Mesendoderm (in vitro differentiated cells): ENCODE measurements at regions not wholly inside any gene's neighbourhood (a gene's known extent, or its start where the extent isn't known, plus 50 kb on each side); places are given as distances from the start of the nearest gene placed in this dataset.

ENCODE experiments used
- DNase-seq: peaks from one replicate; pipeline ENCODE4 v3.0.0; 2013
- H2AK5ac ChIP-seq: 2 replicates; pipeline ENCODE4 v1.6.1; 2013; ENCODE audit warnings: low read length, inconsistent platforms
- H2BK120ac ChIP-seq: 2 replicates; pipeline ENCODE4 v1.6.1; 2013; ENCODE audit warnings: low read depth, mild to moderate bottlenecking, low read length, moderate library complexity, mixed read lengths
- H2BK15ac ChIP-seq: replicated peaks from 2 replicates; pipeline ENCODE4 v1.6.1; 2013; ENCODE audit warnings: low read depth, mild to moderate bottlenecking, moderate library complexity
- H2BK5ac ChIP-seq: 2 replicates; pipeline ENCODE4 v1.6.1; 2013; ENCODE audit warnings: low read length, inconsistent platforms
- H3K18ac ChIP-seq: 2 replicates; pipeline ENCODE4 v1.6.1; 2013; ENCODE audit warnings: mild to moderate bottlenecking, low read length, mixed read lengths
- H3K23ac ChIP-seq: one replicate; pipeline ENCODE4 v1.6.1; 2013; ENCODE audit warnings: low read length
- H3K27ac ChIP-seq: 2 replicates; pipeline ENCODE4 v1.5.1; 2013; ENCODE audit warnings: low read depth, mild to moderate bottlenecking, inconsistent platforms, low read length, moderate library complexity
- H3K27me3 ChIP-seq: 2 replicates; pipeline ENCODE4 v1.6.1; 2013; ENCODE audit warnings: low read length, control low read depth, mild to moderate bottlenecking, inconsistent platforms; ENCODE audit not compliant: insufficient read depth, poor library complexity
- H3K36me3 ChIP-seq: 2 replicates; pipeline ENCODE4 v1.6.1; 2013; ENCODE audit warnings: low read length, inconsistent platforms; ENCODE audit not compliant: control insufficient read depth, insufficient read depth
- H3K4ac ChIP-seq: one replicate; pipeline ENCODE4 v1.6.1; 2013; ENCODE audit warnings: low read depth, mild to moderate bottlenecking, low read length, moderate library complexity
- H3K4me1 ChIP-seq: 2 replicates; pipeline ENCODE4 v1.6.1; 2013; ENCODE audit warnings: low read depth, low read length, inconsistent platforms; ENCODE audit not compliant: control insufficient read depth
- H3K4me2 ChIP-seq: 2 replicates; pipeline ENCODE4 v1.6.1; 2013; ENCODE audit warnings: low read length
- H3K4me3 ChIP-seq: 2 replicates; pipeline ENCODE4 v1.5.1; 2013; ENCODE audit warnings: mild to moderate bottlenecking, low read length
- H3K56ac ChIP-seq: one replicate; pipeline ENCODE4 v1.6.1; 2013; ENCODE audit warnings: low read length
- H3K79me1 ChIP-seq: 2 replicates; pipeline ENCODE4 v1.6.1; 2013; ENCODE audit warnings: low read length, inconsistent platforms
- H3K79me2 ChIP-seq: 2 replicates; pipeline ENCODE4 v1.6.1; 2013; ENCODE audit warnings: mild to moderate bottlenecking, low read length; ENCODE audit not compliant: control insufficient read depth, insufficient read depth
- H3K9ac ChIP-seq: 2 replicates; pipeline ENCODE4 v1.6.1; 2013; ENCODE audit warnings: low read length, inconsistent platforms
- H4K5ac ChIP-seq: one replicate; pipeline ENCODE4 v1.6.1; 2013; ENCODE audit warnings: low read length
- H4K8ac ChIP-seq: one replicate; pipeline ENCODE4 v1.6.1; 2013; ENCODE audit warnings: low read depth, mild to moderate bottlenecking, control low read depth, low read length, moderate library complexity
- WGBS: extraction: QIAGEN DNeasy Blood & Tissue Kit; methylation state at CpG from one replicate; pipeline ENCODE4 v1.1.7; 2013; ENCODE audit warnings: low lambda C conversion rate, missing lambda C conversion rate; ENCODE audit not compliant: insufficient coverage; ENCODE audit errors: extremely low coverage; 5-methylcytosine and 5-hydroxymethylcytosine counted together

DNA sequence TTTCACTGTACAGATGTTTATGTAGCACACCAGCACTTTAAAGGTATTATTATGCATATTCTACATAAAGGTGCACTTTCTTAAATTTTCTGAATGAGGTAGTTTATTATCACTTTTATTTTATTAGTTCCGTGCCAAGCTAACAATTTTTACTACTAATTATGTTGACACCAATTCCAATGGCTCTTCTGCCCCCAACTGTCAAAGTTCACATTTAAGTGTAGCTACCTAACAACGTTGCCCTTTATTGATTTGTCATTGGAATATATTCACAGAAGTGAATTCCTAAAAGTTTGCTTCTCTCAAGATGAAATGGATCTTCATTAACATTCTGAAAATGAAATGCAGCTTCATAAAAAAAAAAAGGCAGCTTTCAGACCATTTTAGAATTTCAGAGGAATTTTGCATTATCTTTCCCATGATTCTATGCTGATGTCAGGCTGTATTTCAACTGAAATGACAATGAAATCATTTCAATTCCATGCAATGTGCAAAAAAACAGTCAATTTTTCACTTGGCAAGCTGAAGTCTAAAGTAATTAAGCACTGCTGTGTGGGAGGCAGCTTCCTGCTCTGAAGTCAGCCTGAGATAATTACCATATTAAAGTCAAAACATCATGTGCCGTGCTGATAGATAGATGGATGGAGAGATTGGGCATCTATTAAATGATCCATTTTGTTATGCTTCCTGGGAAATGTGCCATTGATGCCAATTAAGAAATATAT lies 229.2 kb downstream of the TTLL7 start:
- Histone ChIP-seq H4K5ac (no peak overlapping the region), H3K36me3 (no peaks in the 10 kb centered on the region), H3K4me3 (no peak overlapping the region), H3K4me1 (no peaks in the 10 kb centered on the region), H3K9ac (no peak overlapping the region), H3K79me1 (no peaks in the 10 kb centered on the region), H3K4ac (no peak overlapping the region), H2BK5ac (no peak overlapping the region), H3K27me3 (no peaks in the 10 kb centered on the region), H3K23ac (no peak overlapping the region), H3K56ac (no peak overlapping the region), H2AK5ac (no peak overlapping the region), H2BK120ac (no peak overlapping the region), H4K8ac (no peak overlapping the region), H2BK15ac (no peak overlapping the region), H3K79me2 (no peaks in the 10 kb centered on the region), H3K18ac (no peak overlapping the region), H3K27ac (no peak overlapping the region), H3K4me2 (no peak overlapping the region)
- WGBS: no CpG with 5 or more reads among the region's 3 CpGs
- DNase-seq: no peak

DNA sequence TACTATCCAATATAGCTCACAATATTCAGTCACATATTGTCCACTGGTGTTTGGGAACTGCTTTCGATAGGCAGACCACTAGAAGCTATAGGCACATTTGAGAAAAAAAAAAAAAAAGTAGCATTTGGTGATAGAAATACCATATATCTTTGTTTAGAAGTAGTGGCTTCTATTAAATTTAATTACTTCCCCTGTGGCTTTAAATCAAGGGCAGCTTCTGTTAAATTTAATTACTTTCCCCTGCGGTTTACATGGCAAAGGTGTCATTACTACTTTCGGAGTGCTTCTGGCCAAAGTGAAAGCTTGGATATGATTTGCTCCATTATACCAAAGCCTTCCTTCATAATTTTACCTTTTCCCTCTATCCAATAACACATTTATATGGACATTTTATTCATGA lies 229.9 kb downstream of the TTLL7 start:
- no peaks in the 10 kb centered on the region for H3K36me3 ChIP-seq
- DNase-seq: no peak
- no peaks in the 10 kb centered on the region for H3K79me1 ChIP-seq
- H2BK120ac ChIP-seq: no peak overlapping the region
- H3K4me3 ChIP-seq: no peak overlapping the region
- no peak overlapping the region for H2BK5ac ChIP-seq
- H3K9ac ChIP-seq: no peak overlapping the region
- H3K23ac ChIP-seq: no peak overlapping the region
- no peak overlapping the region for H4K8ac ChIP-seq
- no CpG with 5 or more reads among the region's 3 CpGs for WGBS
- no peaks in the 10 kb centered on the region for H3K79me2 ChIP-seq
- no peak overlapping the region for H4K5ac ChIP-seq
- H3K4me2 ChIP-seq: no peak overlapping the region
- H2AK5ac ChIP-seq: no peak overlapping the region
- H3K56ac ChIP-seq: no peak overlapping the region
- no peak overlapping the region for H3K27ac ChIP-seq
- no peak overlapping the region for H3K18ac ChIP-seq
- no peak overlapping the region for H2BK15ac ChIP-seq
- no peaks in the 10 kb centered on the region for H3K27me3 ChIP-seq
- no peak overlapping the region for H3K4ac ChIP-seq
- H3K4me1 ChIP-seq: no peaks in the 10 kb centered on the region

DNA sequence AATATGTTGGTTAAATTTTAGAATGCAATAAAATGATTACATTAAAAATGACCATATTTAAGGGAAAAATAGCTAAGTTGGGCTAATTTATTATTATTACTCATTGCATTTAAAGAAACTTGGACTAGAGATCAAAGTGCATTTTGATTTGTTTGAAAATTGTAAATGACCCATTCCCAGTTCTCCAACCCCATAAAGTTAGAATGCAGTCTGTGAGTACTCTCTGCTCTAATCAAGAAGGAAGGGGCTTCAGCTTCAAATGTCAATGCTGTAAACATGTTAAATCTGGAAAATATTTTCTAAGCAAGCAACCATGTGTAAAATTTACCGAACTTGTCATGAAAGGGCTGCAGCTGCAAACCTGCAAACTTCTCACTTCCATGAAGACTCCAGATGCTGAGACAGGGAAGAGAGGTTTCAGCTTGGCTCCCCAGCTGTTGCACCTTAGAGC lies 232.7 kb downstream of the TTLL7 start:
- Histone ChIP-seq H3K18ac (no peak overlapping the region), H3K9ac (no peak overlapping the region), H3K23ac (no peak overlapping the region), H3K27ac (no peak overlapping the region), H3K79me1 (no peaks in the 10 kb centered on the region), H3K4me2 (no peak overlapping the region), H3K4ac (no peak overlapping the region), H2AK5ac (no peak overlapping the region), H2BK5ac (no peak overlapping the region), H3K27me3 (no peaks in the 10 kb centered on the region), H4K5ac (no peak overlapping the region), H3K36me3 (no peaks in the 10 kb centered on the region), H3K4me1 (no peaks in the 10 kb centered on the region), H3K56ac (no peak overlapping the region), H4K8ac (no peak overlapping the region), H3K4me3 (no peak overlapping the region), H2BK120ac (no peak overlapping the region), H2BK15ac (no peak overlapping the region), H3K79me2 (no peaks in the 10 kb centered on the region)
- WGBS: no CpG with 5 or more reads among the region's 1 CpG
- DNase-seq: no peak

DNA sequence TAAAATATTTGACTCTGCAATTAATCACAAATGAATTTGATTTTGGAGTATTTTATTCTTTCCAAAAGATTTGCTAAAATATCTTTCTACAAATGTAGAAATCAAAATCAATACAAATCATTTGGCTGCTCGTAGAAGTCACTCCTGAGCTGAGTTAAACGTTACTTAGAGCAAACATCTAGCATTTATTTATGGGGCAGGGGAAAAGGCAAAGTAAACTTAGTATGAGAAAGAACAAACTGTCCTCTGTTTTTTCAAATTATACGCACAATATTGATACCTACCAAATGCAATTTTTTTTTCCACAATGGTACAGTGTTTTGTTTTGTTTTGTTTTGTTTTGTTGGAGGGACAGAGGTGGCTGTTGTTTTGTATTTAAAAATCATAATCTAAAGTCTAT lies 233.8 kb downstream of the TTLL7 start:
- no peak overlapping the region for H4K5ac ChIP-seq
- H4K8ac ChIP-seq: no peak overlapping the region
- H3K79me1 ChIP-seq: no peaks in the 10 kb centered on the region
- H3K27ac ChIP-seq: no peak overlapping the region
- no peak overlapping the region for H2BK15ac ChIP-seq
- no peaks in the 10 kb centered on the region for H3K27me3 ChIP-seq
- H3K4ac ChIP-seq: no peak overlapping the region
- no peak overlapping the region for H3K9ac ChIP-seq
- H3K79me2 ChIP-seq: no peaks in the 10 kb centered on the region
- H3K36me3 ChIP-seq: no peaks in the 10 kb centered on the region
- no peak overlapping the region for H3K23ac ChIP-seq
- no peak for DNase-seq
- no peak overlapping the region for H2AK5ac ChIP-seq
- H3K4me2 ChIP-seq: no peak overlapping the region
- no peak overlapping the region for H2BK120ac ChIP-seq
- WGBS: no CpG with 5 or more reads among the region's 3 CpGs
- no peak overlapping the region for H3K4me3 ChIP-seq
- no peak overlapping the region for H3K18ac ChIP-seq
- no peak overlapping the region for H3K56ac ChIP-seq
- H3K4me1 ChIP-seq: no peaks in the 10 kb centered on the region
- H2BK5ac ChIP-seq: no peak overlapping the region

DNA sequence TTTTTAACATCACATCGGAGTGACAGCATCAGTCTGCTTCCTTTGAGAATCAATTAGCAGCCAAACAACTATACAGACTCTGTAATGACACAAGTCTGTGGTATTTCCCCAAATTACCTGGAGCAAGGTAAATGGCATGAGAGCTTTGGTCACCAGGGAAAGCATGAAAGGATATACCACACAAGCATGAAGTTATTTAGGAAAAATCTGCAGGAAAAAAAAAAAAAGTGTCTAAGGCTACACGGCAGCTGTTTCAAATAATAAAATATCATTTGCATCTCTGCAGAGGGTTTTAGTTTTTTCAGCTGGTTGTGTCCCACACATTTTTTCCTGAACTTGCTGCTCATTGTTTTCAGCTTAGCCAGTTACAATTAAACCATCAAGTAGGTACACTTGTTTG lies 234.7 kb downstream of the TTLL7 start:
- Histone ChIP-seq H4K8ac (no peak overlapping the region), H3K23ac (no peak overlapping the region), H3K18ac (no peak overlapping the region), H3K27ac (no peak overlapping the region), H2BK5ac (no peak overlapping the region), H3K79me1 (no peaks in the 10 kb centered on the region), H2BK15ac (no peak overlapping the region), H3K4me3 (no peak overlapping the region), H2AK5ac (no peak overlapping the region), H4K5ac (no peak overlapping the region), H2BK120ac (no peak overlapping the region), H3K9ac (no peak overlapping the region), H3K4me2 (no peak overlapping the region), H3K4ac (no peak overlapping the region), H3K79me2 (no peaks in the 10 kb centered on the region), H3K4me1 (no peaks in the 10 kb centered on the region), H3K27me3 (no peaks in the 10 kb centered on the region), H3K36me3 (no peaks in the 10 kb centered on the region), H3K56ac (no peak overlapping the region)
- peak; percentile 56 for DNase-seq
- WGBS: no CpG with 5 or more reads among the region's 2 CpGs
